Renal cortex interstitium (tissue), 11 donors: ENCODE measurements at regions not wholly inside any gene's neighbourhood (a gene's known extent, or its start where the extent isn't known, plus 50 kb on each side); places are given as distances from the start of the nearest gene placed in this dataset.
A peak's percentile ranks its signal among the peaks of the same experiment; 100 is the strongest.
"Not testable (repeated sequence)": the region's sequence is repeated elsewhere in the genome, so short reads cannot be mapped to it uniquely, and the experiment has no call there.

Experiments
- DNase-seq, 11 donors: peaks; one replicate each; pipeline ENCODE4 v3.0.0-alpha.2; 2013; ENCODE audit warnings: low read depth in 9 of 11, low spot score in 4 of 11; ENCODE audit errors: extremely low read depth in 1 of 11

- DNase-seq: no peak
Observed at GRCh38 chr2:2733818-2734217, 402.7 kb upstream of the MYT1L start.

- no peak for DNase-seq
Observed at GRCh38 chr2:2732331-2733119, 401.4 kb upstream of the MYT1L start.

GRCh38 chr2:2731816-2732284, 400.8 kb upstream of the MYT1L start:
- no peak for DNase-seq

- DNase-seq: peak in 4 of 11 donors; percentile 12 to 27 (median 13)
Observed at GRCh38 chr2:2731101-2731815, 400.2 kb upstream of the MYT1L start.

GRCh38 chr2:2730301-2730833, 399.3 kb upstream of the MYT1L start:
- DNase-seq: no peak

GRCh38 chr2:2729246-2729645, 398.2 kb upstream of the MYT1L start:
- DNase-seq: no peak

- no peak for DNase-seq
Observed at GRCh38 chr2:2728635-2729034, 397.6 kb upstream of the MYT1L start.

- DNase-seq: no peak
Observed at GRCh38 chr2:2727876-2728511, 396.9 kb upstream of the MYT1L start.

GRCh38 chr2:2726163-2726562, 395.1 kb upstream of the MYT1L start:
- DNase-seq: no peak

GRCh38 chr2:2723064-2723463, 392.0 kb upstream of the MYT1L start:
- no peak for DNase-seq

- no peak for DNase-seq
Observed at GRCh38 chr2:2721296-2721835, 390.3 kb upstream of the MYT1L start.

- DNase-seq: not testable (repeated sequence)
Observed at GRCh38 chr2:2720806-2721205, 389.7 kb upstream of the MYT1L start.

- no peak for DNase-seq
Observed at GRCh38 chr2:2720351-2720750, 389.3 kb upstream of the MYT1L start.

GRCh38 chr2:2719781-2720180, 388.7 kb upstream of the MYT1L start:
- no peak for DNase-seq

GRCh38 chr2:2719015-2719414, 387.9 kb upstream of the MYT1L start:
- DNase-seq: peak in 10 of 11 donors; percentile 12 to 43 (median 30)

- DNase-seq: no peak
Observed at GRCh38 chr2:2717406-2717805, 386.3 kb upstream of the MYT1L start.

GRCh38 chr2:2716771-2717170, 385.7 kb upstream of the MYT1L start:
- no peak for DNase-seq

GRCh38 chr2:2715036-2715818, 384.2 kb upstream of the MYT1L start:
- DNase-seq: no peak

GRCh38 chr2:2714408-2714807, 383.3 kb upstream of the MYT1L start:
- no peak for DNase-seq
